HG02970 (cell line): ENCODE measurements at regions not wholly inside any gene's neighbourhood (a gene's known extent, or its start where the extent isn't known, plus 50 kb on each side); places are given as distances from the start of the nearest gene placed in this dataset.

Experiments
- ATAC-seq: cut with Tn5 transposase; IDR thresholded peaks from one replicate; pipeline ENCODE4 v1.9.1; 2021; ENCODE audit warnings: mild to moderate bottlenecking, moderate library complexity, moderate number of reproducible peaks; ENCODE audit not compliant: unreplicated experiment, low FRiP score

GRCh38 chr3:148330542-148330941, 367.2 kb upstream of the AGTR1 start:
- ATAC-seq, result no peak

- ATAC-seq, result no peak
Measured at GRCh38 chr3:148331081-148331846, 366.4 kb upstream of the AGTR1 start.

GRCh38 chr3:148332509-148332908, 365.2 kb upstream of the AGTR1 start:
- ATAC-seq, result no peak

GRCh38 chr3:148333091-148333490, 364.6 kb upstream of the AGTR1 start:
- no peak for ATAC-seq

- no peak for ATAC-seq
Measured at GRCh38 chr3:148335612-148336011, 362.1 kb upstream of the AGTR1 start.

- ATAC-seq, result no peak
Measured at GRCh38 chr3:148343416-148343815, 354.3 kb upstream of the AGTR1 start.

- ATAC-seq, result no peak
Measured at GRCh38 chr3:148344521-148344920, 353.2 kb upstream of the AGTR1 start.

GRCh38 chr3:148360051-148360450, 337.7 kb upstream of the AGTR1 start:
- ATAC-seq, result no peak

GRCh38 chr3:148366743-148367410, 330.8 kb upstream of the AGTR1 start:
- no peak for ATAC-seq

- ATAC-seq, result no peak
Measured at GRCh38 chr3:148367756-148368155, 329.9 kb upstream of the AGTR1 start.

- no peak for ATAC-seq
Measured at GRCh38 chr3:148369381-148369780, 328.3 kb upstream of the AGTR1 start.

- no peak for ATAC-seq
Measured at GRCh38 chr3:148372206-148372875, 325.4 kb upstream of the AGTR1 start.

- ATAC-seq, result no peak
Measured at GRCh38 chr3:148373961-148374360, 323.7 kb upstream of the AGTR1 start.

- peak; percentile 58 for ATAC-seq
Measured at GRCh38 chr3:148379763-148380382, 317.8 kb upstream of the AGTR1 start.

- no peak for ATAC-seq
Measured at GRCh38 chr3:148381051-148381450, 316.7 kb upstream of the AGTR1 start.

- ATAC-seq, result no peak
Measured at GRCh38 chr3:148389916-148390315, 307.8 kb upstream of the AGTR1 start.

- ATAC-seq, result no peak
Measured at GRCh38 chr3:148395821-148396220, 301.9 kb upstream of the AGTR1 start.

GRCh38 chr3:148400754-148401153, 296.9 kb upstream of the AGTR1 start:
- ATAC-seq, result no peak

GRCh38 chr3:148408667-148409066, 289.0 kb upstream of the AGTR1 start:
- no peak for ATAC-seq

- ATAC-seq, result no peak
Measured at GRCh38 chr3:148420242-148420641, 277.5 kb upstream of the AGTR1 start.
